GM18505 (cell line): ENCODE measurements at regions not wholly inside any gene's neighbourhood (a gene's known extent, or its start where the extent isn't known, plus 50 kb on each side); places are given as distances from the start of the nearest gene placed in this dataset.
"Not testable (repeated sequence)": the region's sequence is repeated elsewhere in the genome, so short reads cannot be mapped to it uniquely, and the experiment has no call there.

Experiments
- ATAC-seq: cut with Tn5 transposase; IDR thresholded peaks from one replicate; pipeline ENCODE4 v1.9.1; 2021; ENCODE audit not compliant: unreplicated experiment
- POLR2A ChIP-seq: IDR thresholded peaks from 4 replicates; pipeline ENCODE4 v1.6.1; 2011; ENCODE audit warnings: borderline replicate concordance; ENCODE audit not compliant: insufficient read depth, insufficient read length; ENCODE audit errors: extremely low read depth

GRCh38 chr18:68221111-68221724 lies 493.7 kb downstream of the TMX3 start:
- ATAC-seq = no peak
- TF ChIP-seq POLR2A = no peak

- no peak for ATAC-seq
- TF ChIP-seq POLR2A = no peak
Observed at GRCh38 chr18:68220458-68220857, 494.4 kb downstream of the TMX3 start.

- no peak for TF ChIP-seq POLR2A
- ATAC-seq = no peak
Observed at GRCh38 chr18:68219872-68220271, 495.0 kb downstream of the TMX3 start.

DNA sequence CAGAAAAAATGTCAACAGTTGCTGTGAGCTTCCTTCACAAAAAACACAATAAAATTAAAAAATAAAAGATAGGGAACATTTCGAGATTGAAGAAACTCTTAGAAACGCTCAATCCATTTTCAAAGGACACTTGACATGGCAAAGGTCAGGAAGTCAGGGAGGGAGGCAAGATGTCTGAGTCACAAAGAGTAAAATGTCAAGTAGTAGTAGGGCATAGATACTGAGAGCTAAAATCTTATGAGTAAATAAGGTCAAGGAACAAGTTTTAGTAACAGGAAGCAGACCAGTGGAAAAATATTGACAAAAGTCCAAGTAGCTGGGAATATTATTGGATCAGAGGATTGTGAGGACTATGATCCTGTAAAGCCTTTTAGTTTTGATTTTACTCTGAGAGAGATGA lies 495.6 kb downstream of the TMX3 start:
- TF ChIP-seq POLR2A = no peak
- no peak for ATAC-seq

GRCh38 chr18:68215931-68216330 lies 499.0 kb downstream of the TMX3 start:
- ATAC-seq = no peak
- no peak for TF ChIP-seq POLR2A

GRCh38 chr18:68186039-68186438 lies 528.9 kb downstream of the TMX3 start:
- TF ChIP-seq POLR2A = no peak
- ATAC-seq = no peak

DNA sequence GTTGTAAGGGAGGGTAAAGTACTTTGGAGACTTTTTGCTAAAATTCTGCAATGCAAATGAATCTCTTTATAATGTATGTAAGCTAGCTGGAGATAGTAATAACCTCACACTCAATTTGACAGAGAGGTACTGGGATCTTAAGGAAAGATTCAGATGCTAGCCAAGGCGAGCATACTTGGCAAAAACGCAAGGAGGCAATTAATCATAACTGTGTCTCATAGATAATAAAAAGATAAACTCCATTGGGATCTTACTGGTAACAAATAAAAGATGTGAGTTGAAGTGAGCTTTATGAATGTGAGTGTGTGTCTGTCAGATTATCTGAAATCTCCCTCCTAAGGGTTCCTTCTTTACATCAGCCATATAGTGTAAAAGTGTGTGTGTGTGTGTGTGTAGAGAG lies 533.0 kb downstream of the TMX3 start:
- ATAC-seq = no peak
- no peak for TF ChIP-seq POLR2A

DNA sequence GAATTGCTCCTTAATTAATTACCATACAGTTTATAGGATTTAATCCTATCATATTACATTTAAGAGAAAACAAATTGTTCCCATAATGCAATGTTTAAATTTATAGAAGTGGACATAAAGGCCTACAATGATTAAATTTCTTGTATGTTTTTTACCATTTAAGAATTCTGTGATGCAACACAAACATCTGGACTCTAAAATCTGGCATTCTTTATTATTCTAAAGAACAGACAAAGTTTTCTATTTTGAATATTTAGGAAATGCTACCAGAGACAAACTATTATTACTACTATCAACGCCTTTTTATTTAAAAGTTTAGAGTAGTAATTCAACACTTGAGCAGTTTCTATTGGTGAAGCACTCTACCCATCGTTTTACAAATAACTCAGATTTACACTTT lies 535.1 kb downstream of the TMX3 start:
- TF ChIP-seq POLR2A = no peak

DNA sequence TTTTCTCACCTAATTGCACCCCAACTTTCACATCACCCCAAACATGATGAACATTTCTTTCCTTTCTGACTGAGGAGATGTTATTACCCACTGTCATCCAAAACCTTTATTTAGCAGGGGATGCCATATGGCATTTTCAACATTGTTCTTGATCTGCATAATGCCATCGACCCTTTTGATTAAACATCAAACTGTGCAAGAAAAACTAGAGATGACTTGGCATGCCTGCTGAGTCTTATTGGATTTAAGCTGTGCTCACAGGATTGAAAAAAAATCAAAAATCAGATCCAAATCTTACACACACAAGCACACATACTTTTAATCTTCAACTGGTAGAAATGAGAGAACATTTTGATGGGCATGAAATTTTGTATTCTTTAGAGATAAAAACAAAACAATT lies 536.0 kb downstream of the TMX3 start:
- TF ChIP-seq POLR2A = no peak
- no peak for ATAC-seq

More for the DNA sequence above, 535.1 kb downstream of the TMX3 start:
- ATAC-seq = no peak

- no peak for ATAC-seq
- TF ChIP-seq POLR2A = no peak
Observed at GRCh38 chr18:68177807-68178702, 536.9 kb downstream of the TMX3 start.

- TF ChIP-seq POLR2A = no peak
- ATAC-seq = no peak
Observed at GRCh38 chr18:68176901-68177300, 538.0 kb downstream of the TMX3 start.

DNA sequence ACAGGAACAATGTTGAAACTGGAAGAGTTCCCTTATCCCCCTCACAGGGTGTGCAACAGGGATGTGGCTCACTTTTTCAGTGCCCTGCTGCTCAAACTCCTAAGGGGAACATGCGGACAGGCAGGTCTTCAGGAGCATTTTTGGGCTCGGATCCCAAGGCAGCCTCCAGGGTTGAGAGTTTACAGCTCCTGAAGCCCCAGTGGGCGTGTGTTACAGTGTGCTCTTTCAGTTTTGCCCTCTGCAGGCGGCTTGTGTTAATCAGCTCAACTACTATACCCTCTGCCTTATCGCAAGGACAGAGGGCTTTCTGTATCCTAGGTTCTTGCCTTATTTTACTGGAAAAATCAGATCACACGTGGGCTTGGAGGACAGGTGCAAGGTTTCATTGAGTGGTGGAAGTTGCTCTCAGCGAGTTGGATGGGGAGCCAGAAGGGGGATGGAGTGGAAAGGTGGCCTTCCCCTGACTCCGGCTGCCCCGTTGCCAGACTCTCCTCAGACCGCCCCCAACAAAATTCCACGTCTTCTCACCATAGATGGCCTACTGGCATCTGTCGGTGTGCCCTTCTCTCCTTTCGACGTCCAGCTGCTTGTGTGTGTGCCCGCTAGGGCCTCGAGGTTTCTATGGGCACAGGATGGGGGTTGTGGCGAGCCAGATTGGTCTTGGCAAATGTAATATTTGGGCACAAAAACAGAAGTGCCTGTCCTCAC lies 541.9 kb downstream of the TMX3 start:
- TF ChIP-seq POLR2A = no peak
- ATAC-seq = no peak

- TF ChIP-seq POLR2A = no peak
- ATAC-seq = no peak
Observed at GRCh38 chr18:68164909-68165308, 550.0 kb downstream of the TMX3 start.

GRCh38 chr18:68153821-68154220 lies 561.1 kb downstream of the TMX3 start:
- ATAC-seq = not testable (repeated sequence)

GRCh38 chr18:68152770-68153169 lies 562.1 kb downstream of the TMX3 start:
- no peak for ATAC-seq
- TF ChIP-seq POLR2A = no peak

DNA sequence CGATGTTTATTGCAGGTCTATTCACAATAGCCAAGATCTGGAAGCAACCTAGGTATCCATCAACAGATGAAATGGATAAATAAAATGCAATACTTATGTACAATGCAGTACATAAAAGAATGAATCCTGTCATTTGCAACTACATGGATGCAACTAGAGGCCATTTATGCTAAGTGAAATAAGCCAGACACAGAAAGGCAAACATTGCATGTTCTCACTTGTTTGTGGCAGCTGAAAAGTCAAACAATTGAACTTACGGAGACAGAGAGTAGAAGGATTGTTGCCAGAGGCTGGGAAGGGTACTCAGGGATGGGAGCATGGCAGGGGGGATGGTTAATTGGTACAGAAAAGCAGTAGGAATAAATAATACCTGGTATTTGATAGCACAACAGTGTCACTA lies 563.9 kb downstream of the TMX3 start:
- no peak for ATAC-seq

More for the DNA sequence above, 563.9 kb downstream of the TMX3 start:
- TF ChIP-seq POLR2A = no peak
